Stimulated activated CD4-positive, alpha-beta T cell treated with anti-CD3 and anti-CD28 coated beads, Interleukin-1b, Interleukin-23, amount 100 ng/mL, for 24 hours (primary cell): ENCODE measurements at regions not wholly inside any gene's neighbourhood (a gene's known extent, or its start where the extent isn't known, plus 50 kb on each side); places are given as distances from the start of the nearest gene placed in this dataset.

ENCODE experiments used
- DNase-seq, 4 experiments: peaks; one replicate each; pipeline ENCODE4 v3.0.0-alpha.2; 2020; ENCODE audit warnings: low read depth in 4 of 4, low spot score in 1 of 4

DNA sequence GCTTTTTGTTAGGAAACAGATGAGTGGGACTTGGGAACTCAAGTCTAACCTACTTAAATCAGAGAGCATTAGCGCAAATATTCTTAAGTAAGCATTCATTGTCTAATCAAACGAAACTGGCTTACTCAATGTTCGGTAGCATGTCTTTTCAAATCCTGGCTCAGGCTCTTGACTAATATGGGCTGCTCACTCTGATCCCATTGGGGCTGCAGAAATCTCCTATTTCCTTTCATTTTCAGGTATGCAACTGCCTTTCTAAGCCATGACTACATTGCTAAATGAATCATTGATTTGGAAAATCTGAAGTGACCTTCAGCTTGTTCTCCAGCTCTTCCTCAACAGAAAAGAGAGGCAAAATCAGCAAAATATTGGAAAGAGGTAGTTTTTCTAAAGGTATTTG is 2084.4 kb upstream of the PIK3C3 start:
- no peak for DNase-seq

GRCh38 chr18:39863916-39864315 is 2091.1 kb upstream of the PIK3C3 start:
- DNase-seq: no peak

DNA sequence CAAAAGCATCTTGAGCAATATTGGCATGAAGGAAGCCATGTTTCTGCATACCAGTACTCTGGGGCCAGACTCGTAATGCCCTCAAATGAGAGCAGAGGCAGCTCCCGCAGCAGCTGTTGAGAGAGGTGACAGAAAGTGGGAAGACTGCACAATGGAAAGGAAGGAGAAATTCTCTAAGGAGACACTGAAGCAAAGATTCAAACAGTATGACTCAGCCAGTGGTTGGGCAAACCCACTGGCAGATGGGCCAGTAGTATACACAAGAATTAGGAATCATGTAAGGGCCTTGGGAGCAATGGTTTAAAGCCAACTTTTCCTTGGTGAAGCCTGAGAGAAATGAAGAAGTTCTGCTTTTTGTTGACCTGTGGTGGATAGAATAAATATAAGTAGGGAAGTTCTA is 2092.7 kb upstream of the PIK3C3 start:
- no peak for DNase-seq

DNA sequence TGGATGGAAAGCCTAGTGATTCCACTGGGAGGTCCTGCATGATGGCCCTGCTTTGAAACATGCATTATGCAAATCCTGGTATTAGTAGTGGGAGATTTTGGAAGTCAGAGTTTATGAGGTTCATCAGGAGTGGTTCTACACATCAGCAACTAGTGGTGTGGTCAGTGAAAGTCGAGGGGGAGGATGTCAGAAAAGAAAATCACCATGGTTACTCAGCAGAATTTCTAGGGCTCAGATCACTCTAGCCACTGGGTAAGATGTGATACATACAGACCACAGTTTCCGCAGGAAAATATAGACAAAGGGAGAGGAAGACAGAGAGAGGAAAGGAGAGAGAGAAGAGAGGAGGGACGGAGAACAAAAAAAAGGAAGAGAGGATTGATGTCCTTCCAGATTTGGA is 2100.7 kb upstream of the PIK3C3 start:
- DNase-seq: no peak

DNA sequence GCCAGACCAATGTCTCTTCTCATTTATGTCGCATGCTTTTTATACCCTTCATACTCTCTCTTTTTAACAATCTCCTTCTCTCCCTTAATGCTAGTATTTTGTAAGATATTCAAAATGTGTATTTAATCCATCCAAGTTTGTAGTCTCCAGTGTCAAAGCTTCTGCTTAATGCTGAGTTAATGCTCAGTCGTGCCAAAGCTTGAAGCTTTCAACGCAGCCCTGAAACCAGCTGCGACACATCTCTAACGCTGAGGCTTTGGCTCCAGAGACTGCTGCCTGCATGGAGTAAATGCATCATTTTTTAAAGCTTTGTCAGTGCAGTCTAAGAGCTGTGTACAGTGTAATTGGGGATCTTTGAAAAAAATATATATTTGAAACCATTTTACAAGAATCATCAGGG is 2108.8 kb upstream of the PIK3C3 start:
- no peak for DNase-seq

GRCh38 chr18:39845631-39846030 is 2109.4 kb upstream of the PIK3C3 start:
- no peak for DNase-seq

DNA sequence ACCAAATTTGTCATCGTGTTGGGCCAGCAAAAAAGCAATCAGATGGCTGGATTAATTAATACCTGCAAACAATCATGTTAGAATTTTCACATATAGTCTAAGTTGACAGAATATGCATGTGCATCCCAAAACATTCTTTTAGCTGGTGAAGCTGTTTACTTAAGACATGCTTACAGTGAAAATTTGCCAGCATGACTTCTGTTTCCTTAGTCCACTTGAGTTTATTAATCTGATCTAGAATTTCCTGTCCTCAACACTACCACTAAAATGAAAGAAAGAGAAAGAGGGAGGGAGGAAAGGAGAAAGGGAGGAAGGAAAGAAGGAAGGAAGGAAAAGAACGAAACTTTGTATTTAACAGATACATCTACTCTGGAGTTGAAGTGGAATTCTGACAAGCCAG is 2109.9 kb upstream of the PIK3C3 start:
- DNase-seq: no peak

GRCh38 chr18:39843546-39843945 is 2111.5 kb upstream of the PIK3C3 start:
- no peak for DNase-seq

GRCh38 chr18:39842366-39842914 is 2112.6 kb upstream of the PIK3C3 start:
- DNase-seq: no peak

GRCh38 chr18:39841482-39842365 is 2113.3 kb upstream of the PIK3C3 start:
- DNase-seq: no peak

- DNase-seq: no peak
Observed at GRCh38 chr18:39840856-39841481, 2114.1 kb upstream of the PIK3C3 start.

DNA sequence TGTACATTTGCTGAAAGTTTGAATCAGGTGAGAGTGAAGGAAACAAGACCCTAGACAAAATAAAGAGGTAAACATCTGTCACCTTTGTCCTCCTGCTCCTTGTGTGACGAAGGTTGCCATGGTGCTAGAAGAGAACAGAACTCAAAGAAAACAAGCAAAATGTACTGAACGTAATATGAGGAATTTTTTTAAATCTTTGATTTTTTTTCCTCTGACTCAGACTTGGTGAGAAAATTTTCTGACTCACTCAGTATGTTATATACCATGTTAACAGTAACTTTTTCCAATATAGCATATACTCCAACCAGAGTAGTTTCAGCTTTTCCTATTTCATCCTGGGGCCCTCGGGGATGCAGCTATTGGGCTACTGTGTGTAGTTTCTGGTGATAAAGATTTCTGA is 2114.6 kb upstream of the PIK3C3 start:
- DNase-seq: no peak

DNA sequence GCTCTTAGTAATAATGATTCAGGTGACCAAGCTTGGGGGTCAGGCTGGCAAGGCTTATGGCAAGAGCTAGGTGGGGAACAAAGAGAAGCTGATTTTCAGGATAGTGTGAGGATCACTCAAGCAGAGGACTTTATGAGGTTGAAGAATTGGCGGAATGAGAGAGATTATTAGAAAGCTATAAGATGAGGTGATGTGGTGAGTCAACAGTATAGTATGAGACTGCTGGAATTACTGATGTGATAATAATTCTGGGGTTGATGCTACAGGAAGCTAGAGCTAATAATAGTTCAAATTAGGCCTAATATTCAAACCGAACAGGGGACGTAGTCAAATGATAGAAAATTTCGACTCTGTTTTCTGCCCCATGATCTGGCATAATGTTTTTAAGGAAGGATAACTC is 2115.3 kb upstream of the PIK3C3 start:
- no peak for DNase-seq

DNA sequence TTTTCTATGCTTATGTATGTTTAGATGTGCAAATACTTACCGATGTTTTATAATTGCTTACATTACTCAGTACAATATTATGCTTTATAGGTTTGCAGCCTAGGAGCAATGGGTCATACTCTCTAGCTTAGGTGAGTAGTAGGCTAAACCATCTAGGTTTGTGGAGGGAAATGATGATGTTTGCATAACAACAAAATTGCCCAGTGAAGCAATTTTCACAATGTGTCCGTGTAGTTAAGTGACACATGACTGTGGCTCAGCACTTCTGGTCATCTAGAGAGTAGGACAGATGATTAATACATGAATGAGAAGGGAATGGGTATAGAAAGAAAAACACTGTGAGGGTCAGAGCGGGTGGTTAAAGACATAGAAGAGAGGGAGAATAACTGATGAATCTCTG is 2116.2 kb upstream of the PIK3C3 start:
- DNase-seq: no peak

DNA sequence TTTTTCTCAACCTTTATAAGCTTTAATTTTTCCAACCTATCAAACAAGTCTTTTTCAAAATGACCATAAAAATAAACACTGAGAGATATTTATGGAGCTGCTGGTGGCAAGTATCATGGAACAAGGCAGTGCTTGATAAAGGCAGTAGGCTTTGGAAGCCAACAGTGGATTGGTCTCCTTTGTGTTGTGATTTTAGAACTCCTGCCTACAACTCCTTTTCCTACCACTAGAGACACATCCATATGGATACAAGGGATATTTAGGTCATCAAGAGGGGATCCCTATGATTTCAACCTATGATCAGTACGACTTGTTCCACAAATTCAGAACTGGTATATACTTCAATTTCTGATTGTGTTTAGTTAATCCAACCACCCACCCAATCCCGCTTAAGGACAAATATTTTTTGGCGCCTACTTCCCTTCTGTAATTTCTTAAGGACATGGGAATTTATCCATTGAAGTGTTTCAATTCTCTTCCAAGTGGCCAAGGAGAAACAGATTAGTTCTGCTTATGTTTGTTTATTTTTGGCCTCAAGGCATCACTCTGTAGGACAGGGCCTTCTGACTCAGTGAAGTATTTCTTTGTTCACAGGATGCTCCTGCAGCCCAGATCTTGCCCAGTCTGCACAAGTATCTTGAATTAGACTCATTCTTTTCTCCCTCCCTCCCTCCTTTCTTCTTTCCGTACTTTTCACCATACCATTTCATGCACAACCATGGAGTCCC is 2119.6 kb upstream of the PIK3C3 start:
- DNase-seq: no peak

- DNase-seq: no peak
Observed at GRCh38 chr18:39834636-39835035, 2120.4 kb upstream of the PIK3C3 start.

DNA sequence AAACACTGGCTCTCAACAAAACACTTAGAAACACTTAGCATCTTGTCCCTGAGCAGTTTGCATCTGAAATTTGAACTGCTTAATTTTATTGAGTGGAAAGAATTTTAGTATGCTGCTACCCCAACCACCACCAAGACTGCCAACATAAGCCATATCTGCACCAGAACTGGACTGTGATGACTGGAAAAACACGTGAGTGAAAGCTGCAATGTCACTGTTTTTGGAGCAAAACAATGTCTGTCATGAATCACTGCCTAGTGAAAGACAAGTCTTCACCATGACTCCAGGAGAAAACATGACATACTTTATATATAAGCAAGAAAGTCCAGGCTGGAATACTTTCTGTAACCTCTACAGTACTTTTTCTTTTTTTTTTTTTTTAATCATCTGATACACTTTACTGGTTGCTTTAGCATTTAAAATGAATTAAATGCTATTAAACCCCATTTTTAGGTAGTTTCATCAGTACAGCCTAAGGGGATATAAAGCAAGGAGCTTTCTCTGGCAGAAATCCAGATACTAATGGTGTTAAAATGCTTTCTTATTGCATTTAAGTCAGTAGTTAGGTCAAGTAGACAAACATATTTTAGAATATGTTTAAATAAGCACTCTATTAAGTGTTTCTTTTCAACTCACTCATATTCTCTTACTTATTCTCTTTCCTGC is 2129.4 kb upstream of the PIK3C3 start:
- DNase-seq: no peak

- no peak for DNase-seq
Observed at GRCh38 chr18:39806525-39806924, 2148.5 kb upstream of the PIK3C3 start.

GRCh38 chr18:39805218-39805617 is 2149.8 kb upstream of the PIK3C3 start:
- DNase-seq: no peak

DNA sequence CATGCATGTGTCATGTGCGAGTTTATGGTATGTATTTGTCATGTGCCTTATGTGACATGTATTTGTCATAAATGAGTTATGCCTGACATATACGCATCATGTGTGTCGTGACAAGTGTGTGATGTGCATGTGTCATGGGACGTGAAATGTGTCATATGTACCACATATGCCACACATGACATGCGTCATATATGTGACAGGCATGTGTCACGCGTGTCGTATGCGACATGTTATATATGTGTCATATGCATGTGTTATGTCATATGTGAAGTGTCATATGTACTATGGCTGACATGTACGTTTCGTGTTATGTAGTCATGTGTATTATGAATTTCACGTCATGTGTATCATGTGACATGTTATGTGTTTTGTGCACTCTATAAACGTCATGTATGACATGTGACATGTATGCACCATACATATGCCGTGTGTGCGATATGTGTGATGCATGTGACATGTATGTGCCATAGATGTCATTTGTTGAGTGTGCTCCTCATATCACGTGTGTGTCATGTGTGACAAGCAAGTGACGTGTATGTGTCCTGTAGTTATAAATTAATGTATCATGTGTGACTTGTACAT is 2152.3 kb upstream of the PIK3C3 start:
- no peak for DNase-seq

DNA sequence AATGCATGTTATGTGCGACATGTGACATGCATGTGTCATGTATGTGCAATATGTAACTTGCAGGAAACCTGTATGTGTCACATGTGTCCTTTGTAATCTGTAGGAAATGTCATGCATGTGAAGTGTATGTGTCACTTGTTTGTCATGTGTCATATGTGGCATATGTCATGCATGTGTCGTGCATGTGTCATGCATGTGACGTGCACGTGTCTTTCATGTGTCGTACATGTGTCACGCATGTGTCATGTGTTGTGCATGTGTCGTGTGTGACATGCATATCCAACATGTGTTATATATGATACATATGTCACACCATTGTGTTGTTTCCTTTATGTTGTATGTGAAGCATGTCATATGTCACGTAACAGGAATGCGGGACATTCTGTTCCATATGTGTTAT is 2153.2 kb upstream of the PIK3C3 start:
- no peak for DNase-seq
